HG03064 (cell line): ENCODE measurements at regions not wholly inside any gene's neighbourhood (a gene's known extent, or its start where the extent isn't known, plus 50 kb on each side); places are given as distances from the start of the nearest gene placed in this dataset.

Source experiments
- ATAC-seq: cut with Tn5 transposase; IDR thresholded peaks from one replicate; pipeline ENCODE4 v1.9.1; 2021; ENCODE audit warnings: low read depth; ENCODE audit not compliant: unreplicated experiment

DNA sequence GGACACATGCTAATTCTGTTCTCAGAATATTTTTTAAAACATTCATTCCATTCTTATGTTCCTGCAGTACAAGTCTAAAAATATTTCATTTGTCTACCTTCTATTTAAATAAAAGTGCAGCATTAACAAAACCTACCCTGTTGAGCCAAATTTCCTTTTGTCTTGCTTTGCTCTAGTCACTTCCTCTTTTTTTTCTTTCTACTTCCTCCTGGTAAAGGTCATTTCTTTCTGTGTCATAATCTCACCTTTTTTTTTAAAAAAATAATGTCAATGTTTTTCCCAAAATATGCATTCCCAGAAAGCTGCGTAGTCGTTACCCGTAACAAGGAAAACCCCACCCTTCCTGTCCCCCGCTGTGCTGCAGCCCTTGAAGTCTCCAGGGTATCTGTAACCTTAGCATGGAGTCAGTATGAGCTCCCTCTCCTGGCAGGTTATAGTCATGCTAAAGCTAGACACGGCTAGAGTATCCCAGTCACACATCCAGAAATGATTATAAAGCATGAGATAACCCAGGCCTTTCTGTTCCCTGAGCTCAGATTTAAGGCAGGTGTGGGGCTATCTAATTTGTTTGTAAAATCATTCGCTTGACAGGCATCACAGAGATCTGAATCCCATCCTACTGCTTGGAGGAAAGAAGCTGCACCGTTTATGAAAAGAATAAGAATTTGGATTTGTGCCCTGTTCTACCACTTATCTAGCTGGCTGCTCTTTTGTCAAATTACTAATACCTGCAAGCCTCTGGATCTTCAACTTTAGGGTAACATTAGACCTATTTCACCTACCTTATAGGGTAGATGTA lies 51.1 kb upstream of the EED start:
- ATAC-seq, result peak; percentile 97

DNA sequence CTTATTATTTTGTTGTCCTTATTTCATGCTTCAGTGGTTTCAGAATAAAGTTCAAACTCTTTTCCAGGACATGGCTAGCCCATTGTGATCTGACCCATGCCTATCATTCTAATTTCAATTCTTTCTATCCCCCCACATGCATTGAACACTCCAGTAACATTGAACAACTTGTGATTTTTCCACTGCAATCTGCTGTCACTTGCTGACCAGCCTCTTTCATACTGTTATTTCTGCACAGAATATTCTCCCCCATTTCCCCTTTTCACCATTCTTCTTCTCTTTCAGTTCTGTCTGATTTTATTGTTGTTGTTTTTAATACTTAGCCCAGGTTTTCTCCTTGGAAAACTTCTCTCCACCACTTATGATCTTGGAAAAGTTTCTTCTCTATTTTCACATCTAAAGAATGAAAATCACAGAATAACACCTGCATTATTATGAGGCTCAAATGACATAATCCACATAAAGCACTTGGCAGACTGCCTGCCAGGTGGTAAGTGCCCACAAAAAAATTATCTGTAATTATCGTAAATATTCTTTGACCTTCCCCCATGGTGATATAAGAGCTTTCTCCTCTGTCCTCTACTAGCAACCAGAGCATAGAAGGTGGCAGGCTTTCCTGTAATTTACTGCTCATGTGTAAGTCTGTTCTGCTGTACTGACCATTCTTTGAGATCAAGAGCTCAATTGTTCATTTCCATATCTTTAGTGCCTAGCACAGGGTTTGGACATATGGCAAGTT lies 51.9 kb upstream of the EED start:
- ATAC-seq, result peak; percentile 13

DNA sequence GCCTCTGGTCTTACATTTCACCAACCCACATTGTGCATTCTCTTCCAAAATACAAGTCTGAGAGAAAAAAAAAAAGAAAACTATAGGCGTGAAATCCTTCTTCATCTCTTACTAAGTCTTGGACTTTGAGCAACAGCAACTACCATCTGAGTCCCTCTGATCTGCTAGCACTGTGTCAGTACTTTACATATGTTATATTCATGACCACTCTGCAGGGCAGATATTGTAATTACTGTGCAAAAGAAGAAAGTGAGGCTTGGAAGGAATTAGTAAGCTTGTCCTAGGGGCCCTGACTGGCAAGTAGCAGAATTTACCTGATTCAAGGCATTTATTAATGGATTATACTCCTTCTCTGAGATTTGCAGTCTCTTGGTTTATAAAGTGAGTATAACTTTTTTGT lies 52.7 kb upstream of the EED start:
- no peak for ATAC-seq

DNA sequence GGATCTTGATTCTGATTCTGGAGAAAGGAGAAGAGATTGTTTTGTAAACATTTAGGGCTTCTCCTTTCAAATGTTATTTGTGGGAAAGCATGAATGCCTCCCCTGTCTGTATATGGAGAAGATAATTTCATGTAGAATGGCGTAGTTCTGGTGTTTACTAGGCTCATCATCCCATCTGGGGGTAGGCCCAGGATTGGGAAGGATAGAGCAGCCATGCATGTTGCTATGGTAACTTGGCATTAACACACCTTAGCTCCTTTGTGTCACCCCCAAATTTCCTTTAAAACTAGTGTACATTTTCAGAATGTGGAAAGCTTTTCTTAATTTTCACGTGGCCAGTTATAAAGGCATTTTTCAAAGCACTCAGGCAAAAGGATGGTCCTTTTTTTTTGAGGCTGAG lies 57.5 kb upstream of the EED start:
- ATAC-seq, result no peak

DNA sequence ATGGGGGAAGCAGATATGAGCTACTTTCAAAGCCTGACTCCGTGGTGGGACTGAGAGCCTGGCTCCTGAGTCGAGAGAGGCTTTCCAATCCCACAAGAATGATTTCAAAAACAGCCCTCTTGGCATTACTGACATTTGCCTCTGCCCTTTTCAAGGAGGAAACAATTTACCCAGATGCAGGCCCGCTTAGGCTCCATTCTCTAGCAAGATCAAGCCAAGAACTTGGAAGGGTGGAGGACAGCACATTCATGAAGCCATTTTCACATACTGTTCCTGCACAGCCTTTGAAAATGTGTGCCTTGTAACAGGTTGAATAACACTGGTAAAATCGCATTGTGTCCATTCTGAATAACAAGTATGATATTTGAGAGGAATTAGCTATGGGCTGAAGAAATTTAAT lies 58.2 kb upstream of the EED start:
- ATAC-seq, result no peak

DNA sequence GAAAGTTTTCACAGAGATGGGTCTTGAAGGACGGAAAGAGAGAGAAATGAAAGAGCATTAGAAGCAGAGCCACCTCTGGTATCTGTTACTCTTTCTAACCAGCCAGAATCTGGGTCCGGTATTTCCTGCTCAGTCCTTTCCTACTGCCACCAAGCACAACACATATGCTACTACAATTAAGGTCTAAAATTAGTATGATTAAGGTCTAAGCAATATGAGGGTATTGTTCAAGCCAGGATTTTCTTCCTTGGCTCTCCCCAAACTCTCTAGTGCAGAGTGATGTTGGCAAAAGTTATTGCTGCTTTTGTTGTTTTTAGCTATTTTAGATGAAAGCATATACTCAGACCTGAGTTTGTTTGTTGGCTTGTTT lies 59.2 kb upstream of the EED start:
- no peak for ATAC-seq

DNA sequence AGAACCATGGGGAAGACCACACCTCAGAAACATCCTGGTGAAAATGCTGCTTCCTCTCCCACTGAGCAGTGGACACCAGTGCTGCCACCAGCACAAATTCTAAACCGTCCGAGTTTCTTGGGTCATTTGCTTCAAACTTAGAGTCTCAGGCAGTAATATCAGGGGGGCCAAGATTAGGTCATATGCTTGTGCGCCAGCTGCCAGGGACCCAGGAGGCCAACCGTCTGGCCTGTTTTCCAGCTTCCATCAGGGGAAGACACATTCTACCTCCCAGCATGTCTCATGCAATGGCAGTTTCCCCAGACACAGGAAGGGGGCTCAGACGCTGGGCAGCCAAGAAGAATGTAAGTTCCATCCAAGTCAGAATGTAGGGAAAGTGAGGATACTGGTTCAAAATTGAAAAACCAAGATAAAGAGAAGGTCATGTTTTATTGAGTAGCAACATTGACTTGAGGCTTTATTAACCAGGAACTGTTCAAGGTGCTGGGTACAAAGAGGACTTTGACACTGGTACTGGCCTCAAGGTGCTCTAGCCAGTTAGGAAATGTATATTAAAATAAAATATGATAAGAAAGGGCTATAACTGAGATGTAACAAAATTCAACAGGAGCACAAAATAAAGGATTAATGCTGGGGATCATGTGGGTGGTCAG lies 59.7 kb upstream of the EED start:
- no peak for ATAC-seq

DNA sequence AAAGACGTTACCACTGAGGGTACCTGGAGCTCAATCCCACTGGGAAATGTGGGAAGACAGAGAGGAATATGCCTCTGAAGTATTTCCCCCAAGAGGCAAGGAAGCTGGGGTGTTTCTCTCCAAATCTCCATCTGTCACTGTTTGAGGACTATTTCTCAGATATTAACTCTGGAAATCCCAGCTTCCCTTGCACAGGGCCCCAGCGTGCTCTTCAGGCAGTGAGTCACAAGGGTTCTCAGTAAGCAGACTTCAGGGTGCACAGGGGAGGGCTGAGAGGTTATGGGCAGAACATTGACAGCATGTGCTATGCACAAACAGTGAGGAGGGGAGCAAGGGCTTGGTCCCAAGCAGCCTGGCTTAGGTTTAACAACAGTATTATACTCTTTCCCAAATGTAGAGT lies 60.9 kb upstream of the EED start:
- no peak for ATAC-seq

DNA sequence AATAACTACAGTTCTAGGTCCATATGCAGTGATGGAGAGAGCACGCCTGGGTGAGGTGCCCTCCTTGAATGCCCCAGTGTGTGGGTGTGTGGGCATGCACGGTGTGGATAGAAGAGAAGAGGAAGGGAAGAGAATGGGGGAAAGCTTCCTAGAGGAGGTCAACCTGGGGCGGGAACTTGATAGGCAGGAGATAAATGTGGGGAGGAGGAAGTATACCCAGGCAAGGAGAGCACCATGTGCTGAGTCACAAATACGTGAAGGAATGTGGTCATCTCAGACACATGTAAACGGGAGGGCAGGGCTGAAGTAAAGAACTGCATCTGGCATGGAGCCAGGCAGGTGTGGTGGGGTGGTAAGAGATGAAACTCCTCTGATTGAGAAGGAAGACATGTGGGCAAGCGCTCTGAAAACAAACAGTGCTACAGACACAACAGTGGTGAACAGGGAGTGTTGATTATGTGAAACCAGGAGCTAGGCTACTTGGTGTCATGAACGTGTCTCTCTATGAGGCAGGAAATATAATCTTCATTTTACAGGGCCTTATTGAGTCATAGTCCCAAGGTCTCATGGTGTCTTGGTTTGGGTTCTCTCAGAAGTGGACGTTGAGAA lies 61.5 kb upstream of the EED start:
- ATAC-seq, result peak; percentile 80

DNA sequence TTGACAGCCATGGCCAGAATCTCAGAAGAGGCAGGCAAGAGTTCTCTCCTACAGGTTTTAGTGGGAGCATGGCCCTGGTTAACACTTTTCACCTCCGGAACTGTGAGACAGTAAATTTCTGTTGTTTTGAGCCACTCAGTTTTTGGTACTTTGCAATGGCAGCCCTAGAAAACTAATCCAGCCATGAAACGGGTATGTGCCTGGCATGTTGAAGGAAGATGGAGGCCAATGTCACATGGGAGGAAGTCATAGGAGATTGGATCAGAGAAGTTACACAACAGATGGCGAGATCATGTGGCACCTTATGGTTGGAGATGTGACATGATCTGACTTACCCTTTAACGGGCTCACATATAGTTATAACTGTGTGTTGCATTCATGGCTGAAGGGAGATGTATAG lies 63.2 kb upstream of the EED start:
- ATAC-seq, result no peak

DNA sequence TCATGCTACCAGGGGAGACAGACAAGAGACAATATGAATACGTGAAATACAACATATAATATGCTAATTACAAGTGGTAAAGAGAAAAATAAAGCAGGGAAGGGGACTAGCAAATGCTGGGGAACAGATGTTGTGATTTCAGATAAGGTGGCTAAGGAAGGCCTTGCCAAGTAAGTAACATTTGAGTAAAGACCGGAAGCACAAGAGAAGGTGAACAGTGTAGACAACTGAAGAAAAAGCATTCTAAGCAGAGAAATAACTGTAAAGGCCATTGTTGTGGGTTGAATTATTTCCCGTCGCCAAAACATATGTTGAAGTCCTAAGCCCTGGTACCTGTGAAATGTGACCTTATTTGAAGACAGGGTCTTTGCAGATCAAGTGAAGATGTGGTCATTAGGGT lies 63.7 kb upstream of the EED start:
- ATAC-seq, result no peak

DNA sequence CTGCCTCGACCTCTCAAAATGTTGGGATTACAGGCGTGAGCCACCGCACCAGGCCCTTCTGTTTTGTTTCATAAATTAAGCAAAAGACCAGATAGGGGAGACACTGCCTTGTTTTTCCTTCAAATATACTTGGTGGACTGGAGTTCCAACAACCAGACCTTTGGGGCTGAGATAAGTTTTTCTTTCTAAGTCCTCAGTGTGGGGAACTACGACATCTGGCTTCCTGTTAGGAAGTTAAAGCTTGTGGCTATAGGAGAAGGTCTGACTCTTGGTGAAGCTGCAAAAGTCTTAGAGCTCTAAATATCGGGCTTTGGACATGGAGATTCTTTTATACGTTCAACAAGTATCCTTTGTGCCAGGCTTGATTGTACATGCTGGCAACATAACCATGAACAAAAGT lies 64.1 kb upstream of the EED start:
- no peak for ATAC-seq

DNA sequence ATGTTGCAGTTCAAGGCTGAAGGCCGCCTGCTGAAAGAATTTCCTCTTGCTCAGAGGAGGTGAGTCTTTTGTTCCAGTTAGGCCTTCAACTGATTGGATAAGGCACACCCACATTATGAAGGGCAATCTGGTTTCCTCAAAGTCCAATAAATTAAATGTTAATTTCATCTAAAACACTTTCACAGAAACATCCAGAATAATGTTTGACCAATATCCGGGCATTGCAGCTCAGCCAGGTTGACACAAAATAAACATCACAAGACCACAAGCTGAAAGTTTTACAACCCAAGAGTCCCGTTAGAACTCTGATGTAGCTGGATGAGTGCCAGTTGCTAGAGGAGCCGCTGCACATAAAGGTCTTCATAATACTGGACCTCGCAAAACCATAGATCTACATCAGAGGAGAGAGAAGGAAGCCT lies 64.9 kb upstream of the EED start:
- no peak for ATAC-seq

DNA sequence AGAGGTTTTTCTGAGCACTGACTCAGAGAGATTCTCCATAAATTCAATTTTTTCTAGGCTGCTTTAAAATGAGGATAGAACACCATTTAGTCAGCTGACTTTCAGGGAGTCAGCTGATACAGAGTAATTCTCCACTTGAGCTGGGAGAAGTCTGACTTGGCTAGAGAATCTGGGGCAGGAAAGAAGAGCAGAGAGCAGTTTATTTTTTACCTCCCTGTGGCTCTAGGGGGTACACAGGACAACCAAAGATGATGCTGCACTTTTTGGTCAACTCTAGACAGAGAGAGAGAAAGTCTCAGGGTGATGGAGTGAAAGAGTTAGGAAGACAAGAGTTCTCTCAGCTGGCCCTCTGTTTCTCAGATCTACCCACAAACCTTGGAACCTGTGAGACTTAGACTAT lies 67.3 kb upstream of the EED start:
- no peak for ATAC-seq

DNA sequence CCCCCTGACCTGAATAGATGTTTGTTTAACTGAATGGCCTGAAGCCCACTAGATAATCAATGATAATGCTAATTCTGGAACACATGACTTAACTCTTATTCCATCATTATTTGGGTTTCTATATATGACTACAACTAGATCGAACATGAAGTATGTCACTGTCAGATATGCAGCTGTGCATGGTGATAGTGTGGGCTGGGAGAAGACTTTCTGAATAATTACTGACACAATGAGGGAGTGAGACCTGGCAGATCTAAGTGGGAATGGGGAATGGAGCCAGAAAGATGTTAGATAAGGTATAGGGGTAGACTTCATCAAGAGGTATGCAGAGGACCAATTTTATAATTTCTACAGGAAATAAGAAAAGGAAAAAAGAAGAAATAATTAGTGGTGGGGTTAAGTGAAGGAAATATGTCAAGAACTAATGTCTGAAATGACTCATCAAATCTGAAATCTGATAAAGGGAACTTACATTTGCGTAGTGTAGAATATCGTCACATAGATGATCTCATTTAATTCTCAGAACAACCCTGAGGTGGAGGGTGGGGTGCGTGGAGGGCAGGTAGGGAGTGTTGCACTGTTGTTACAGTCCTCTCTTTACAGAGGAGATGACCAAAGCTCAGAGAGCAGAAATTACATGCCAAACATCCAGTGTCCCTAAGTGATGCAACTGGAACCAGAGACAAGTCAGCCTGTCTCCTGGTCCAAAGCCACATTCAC lies 68.2 kb upstream of the EED start:
- ATAC-seq, result peak; percentile 59

DNA sequence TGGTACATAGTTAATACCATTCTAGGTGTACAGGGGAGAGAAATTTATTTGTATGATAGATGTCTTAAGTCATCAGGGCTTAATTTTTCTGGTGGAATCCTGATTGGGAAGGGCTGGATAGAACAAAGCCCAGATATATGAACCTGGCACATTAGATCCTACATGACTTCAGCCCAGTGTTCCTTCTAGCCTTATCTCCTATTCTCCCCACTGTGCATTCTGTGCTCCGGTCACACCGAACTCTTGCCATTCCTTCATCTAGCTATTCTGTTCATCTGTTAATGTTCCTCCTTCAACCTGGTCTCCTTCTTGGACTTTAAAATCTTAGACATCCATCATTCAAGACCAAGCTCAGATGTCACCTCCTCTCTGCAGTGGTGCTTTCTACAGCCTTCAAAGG lies 68.9 kb upstream of the EED start:
- no peak for ATAC-seq

DNA sequence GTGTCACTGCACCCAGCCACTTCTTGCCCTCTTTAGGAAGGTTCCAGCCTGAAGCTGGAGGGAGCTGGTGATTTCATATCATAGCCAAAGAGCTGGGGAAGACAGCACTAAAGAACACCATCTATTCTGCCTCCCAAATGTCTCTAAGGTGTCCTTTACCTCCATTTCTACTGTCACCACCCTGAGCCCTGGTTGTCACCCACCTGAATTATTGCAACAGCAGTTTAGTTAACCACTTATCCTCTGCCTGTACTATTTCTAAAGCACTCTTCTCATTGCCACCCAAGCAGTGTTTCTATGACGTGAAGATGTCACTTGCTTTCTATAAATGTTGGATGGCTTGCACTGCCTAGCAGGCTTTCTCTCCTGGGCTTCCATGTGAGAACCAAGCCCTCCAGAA lies 69.4 kb upstream of the EED start:
- no peak for ATAC-seq

DNA sequence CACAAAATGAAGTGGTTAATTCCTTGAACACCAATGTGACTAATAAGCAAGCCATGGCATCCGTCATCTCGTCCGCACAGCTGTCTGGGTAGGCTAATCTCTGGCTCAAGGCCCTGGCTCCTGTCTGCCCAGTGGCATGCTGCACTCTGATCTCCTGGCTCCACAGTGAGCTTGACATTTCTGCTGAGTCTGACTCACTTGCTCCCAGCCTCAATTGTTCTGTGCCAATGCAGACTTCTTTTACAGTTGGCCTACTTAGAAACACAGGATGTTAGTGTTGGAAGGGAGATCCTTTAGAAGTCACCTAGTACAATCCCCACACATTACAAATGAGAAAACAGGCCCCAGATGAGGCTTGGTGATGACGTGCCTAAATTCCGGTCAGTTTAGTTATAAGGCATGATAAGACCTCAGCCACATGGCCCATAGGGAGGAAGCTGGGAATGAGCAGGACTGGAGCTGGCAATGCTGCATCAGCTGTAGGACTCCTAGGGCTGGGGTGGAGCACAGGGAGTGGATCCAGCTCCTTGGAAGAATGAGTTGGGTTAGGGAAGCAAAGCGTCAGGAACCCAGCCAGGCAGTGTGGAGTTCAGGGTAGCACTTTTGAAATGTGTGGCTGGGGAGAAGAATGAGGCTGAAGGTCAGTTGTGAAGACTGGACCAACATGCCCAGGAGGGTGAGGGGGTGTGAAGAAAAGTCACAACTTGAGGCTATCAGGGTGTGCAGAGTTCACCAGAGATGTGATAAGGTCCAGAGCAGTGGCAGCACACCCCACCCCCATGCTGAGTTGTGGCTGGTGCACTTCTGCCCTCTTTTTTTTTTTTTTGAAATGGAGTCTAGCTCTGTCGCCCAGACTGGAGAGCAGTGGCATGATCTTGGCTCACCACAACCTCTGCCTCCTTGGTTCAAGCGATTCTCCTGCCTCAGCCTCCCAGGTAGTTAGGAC lies 70.2 kb upstream of the EED start:
- no peak for ATAC-seq

DNA sequence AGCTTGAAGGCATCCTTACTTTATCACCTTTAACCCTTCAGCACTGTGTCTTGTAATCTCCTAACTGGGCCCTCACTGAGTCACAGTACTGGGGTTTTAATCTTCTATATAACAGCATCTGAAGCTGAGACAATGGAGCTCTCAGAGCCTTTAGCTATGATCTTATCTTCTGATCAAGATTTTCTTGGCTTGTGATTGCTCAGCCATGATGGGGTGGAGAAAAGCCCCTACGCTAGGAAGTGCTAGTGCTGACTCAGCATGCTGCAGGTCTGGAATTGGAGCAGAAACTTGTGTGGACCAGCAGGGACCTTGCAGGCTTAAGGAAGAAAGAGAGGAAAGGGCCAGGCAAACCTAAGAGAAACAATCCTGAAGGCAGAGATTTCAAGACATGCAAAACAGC lies 71.7 kb upstream of the EED start:
- ATAC-seq, result no peak

DNA sequence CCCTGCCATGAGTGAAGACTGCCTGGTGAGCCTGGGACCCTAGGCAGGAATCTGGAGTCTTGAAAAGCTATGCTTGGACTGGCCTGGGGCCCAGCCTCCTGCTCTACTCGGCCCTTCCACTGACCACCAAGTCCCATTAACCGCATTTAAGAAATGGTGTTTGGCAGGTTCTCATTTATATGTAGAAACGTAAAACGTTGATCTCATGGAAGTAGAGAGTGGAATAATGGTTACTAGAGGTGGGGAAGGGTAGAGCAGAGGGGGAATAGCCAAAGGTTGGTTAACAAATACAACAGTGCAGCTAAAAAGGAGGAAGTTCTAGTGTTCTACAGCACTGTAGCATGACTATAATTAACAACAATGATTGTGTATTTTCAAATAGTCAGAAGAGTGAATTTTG lies 72.9 kb upstream of the EED start:
- no peak for ATAC-seq
